Neural progenitor cell (in vitro differentiated cells): ENCODE measurements at regions not wholly inside any gene's neighbourhood (a gene's known extent, or its start where the extent isn't known, plus 50 kb on each side); places are given as distances from the start of the nearest gene placed in this dataset.

Experiments
- EZH2 ChIP-seq: fragments of 200-600 bp; sonication (generic); IDR thresholded peaks from 2 replicates; pipeline ENCODE4 v1.6.1; 2017; ENCODE audit warnings: antibody characterized with exemption, mild to moderate bottlenecking, moderate library complexity
- EZH2phosphoT487 ChIP-seq: fragments of 200-600 bp; sonication (generic); IDR thresholded peaks from 2 replicates; pipeline ENCODE4 v1.6.1; 2017; ENCODE audit warnings: antibody characterized with exemption
- TF ChIP-seq, protein P1 (sequence below): fragments of 200-600 bp; sonication (generic); IDR thresholded peaks from 2 replicates; pipeline ENCODE4 v1.5.1; 2017; ENCODE audit warnings: antibody characterized with exemption, mild to moderate bottlenecking

DNA sequence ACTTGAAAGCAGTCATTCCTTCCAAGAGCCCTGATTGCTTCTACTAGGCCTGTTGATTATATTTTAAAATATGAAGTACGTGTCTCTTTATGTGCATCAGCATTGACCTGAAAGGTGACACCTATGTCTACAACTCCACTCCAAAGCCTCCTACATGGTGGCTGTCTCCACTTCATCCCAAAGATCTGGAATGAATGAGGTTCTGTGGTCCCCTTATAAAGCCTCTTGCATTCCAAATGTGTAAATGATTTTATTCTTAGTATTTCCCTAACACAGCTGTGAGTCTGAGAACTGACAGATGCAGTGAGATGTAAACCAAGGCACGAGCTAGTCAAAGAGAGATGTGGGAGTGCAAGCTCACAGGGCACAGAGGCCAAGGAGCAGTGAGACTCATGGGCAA, 176.0 kb upstream of the SVIL start:
- TF ChIP-seq EZH2phosphoT487 (no peak), EZH2 (no peak)
- TF ChIP-seq, protein P1, sequence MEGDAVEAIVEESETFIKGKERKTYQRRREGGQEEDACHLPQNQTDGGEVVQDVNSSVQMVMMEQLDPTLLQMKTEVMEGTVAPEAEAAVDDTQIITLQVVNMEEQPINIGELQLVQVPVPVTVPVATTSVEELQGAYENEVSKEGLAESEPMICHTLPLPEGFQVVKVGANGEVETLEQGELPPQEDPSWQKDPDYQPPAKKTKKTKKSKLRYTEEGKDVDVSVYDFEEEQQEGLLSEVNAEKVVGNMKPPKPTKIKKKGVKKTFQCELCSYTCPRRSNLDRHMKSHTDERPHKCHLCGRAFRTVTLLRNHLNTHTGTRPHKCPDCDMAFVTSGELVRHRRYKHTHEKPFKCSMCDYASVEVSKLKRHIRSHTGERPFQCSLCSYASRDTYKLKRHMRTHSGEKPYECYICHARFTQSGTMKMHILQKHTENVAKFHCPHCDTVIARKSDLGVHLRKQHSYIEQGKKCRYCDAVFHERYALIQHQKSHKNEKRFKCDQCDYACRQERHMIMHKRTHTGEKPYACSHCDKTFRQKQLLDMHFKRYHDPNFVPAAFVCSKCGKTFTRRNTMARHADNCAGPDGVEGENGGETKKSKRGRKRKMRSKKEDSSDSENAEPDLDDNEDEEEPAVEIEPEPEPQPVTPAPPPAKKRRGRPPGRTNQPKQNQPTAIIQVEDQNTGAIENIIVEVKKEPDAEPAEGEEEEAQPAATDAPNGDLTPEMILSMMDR = no peak
